GM23338 (cell line): ENCODE measurements at regions not wholly inside any gene's neighbourhood (a gene's known extent, or its start where the extent isn't known, plus 50 kb on each side); places are given as distances from the start of the nearest gene placed in this dataset.

Source experiments
- CREB1 ChIP-seq: fragments of 250-450 bp; sonication (Bioruptor Pico); IDR thresholded peaks from 2 replicates; pipeline ENCODE4 v1.5.0; 2020; ENCODE audit warnings: low read depth, mild to moderate bottlenecking, moderate library complexity
- CTCF ChIP-seq, 2 experiments: fragments of 200-600 bp in 1 of 2; sonication (generic) in 1 of 2; conservative IDR thresholded peaks; 2 replicates each; pipeline versions ENCODE4 v1.5.1 to v1.6.1; 2016 to 2017; ENCODE audit warnings: antibody characterized with exemption in 2 of 2, low read depth in 2 of 2, mild to moderate bottlenecking in 2 of 2, moderate library complexity in 1 of 2
- ETS1 ChIP-seq: IDR thresholded peaks from 2 replicates; pipeline ENCODE4 v1.6.1; 2016; ENCODE audit warnings: antibody characterized with exemption
- EZH2 ChIP-seq: fragments of 200-600 bp; sonication (generic); IDR thresholded peaks from one replicate; pipeline ENCODE4 v1.8.0; 2017; ENCODE audit warnings: antibody characterized with exemption, mild to moderate bottlenecking, low read depth; ENCODE audit not compliant: unreplicated experiment
- JUNB ChIP-seq: IDR thresholded peaks from one replicate; pipeline ENCODE4 v1.6.1; 2016; ENCODE audit warnings: antibody characterized with exemption; ENCODE audit not compliant: unreplicated experiment
- POLR2AphosphoS5 ChIP-seq: IDR thresholded peaks from 2 replicates; pipeline ENCODE4 v1.6.1; 2016; ENCODE audit warnings: antibody characterized with exemption, low read depth
- STAT1 ChIP-seq: IDR thresholded peaks from one replicate; pipeline ENCODE4 v1.6.1; 2016; ENCODE audit warnings: antibody characterized with exemption; ENCODE audit not compliant: unreplicated experiment
- ZNF331 ChIP-seq: fragments of 250-450 bp; sonication (Bioruptor Pico); IDR thresholded peaks from 2 replicates; pipeline ENCODE4 v1.5.0; 2020; ENCODE audit warnings: low read depth, mild to moderate bottlenecking, moderate library complexity
- ZNF462 ChIP-seq: fragments of 250-450 bp; sonication (Bioruptor Pico); IDR thresholded peaks from 2 replicates; pipeline ENCODE4 v1.5.0; 2020; ENCODE audit warnings: mild to moderate bottlenecking, moderate library complexity

GRCh38 chr1:109815809-109816174 lies 52.1 kb upstream of the EPS8L3 start (continued):
- TF ChIP-seq ZNF462 (CRISPR knock-in tag) (no peak), STAT1 (no peak), POLR2AphosphoS5 (no peak), CTCF (conservative IDR thresholded peaks at IDR 0.05; ENCODE audit: low read depth in 2 of 2) (no peak), ETS1 (no peak), JUNB (no peak), EZH2 (no peak), CREB1 (no peak), ZNF331 (CRISPR knock-in tag) (no peak)
